K562 (cell line): ENCODE measurements at regions not wholly inside any gene's neighbourhood (a gene's known extent, or its start where the extent isn't known, plus 50 kb on each side); places are given as distances from the start of the nearest gene placed in this dataset.

Source experiments
- ATAC-seq: fragments of 200-7000 bp; cut with Tn5 transposase; 3 replicates; pipeline ENCODE4 v1.9.1; 2020; ENCODE audit warnings: moderate library complexity
- BruUV-seq: library from RNA; stranded (reverse); fragments of 400-500 nt; replicated peaks from 2 replicates; lab custom pipeline; 2021; lab: Mats Ljungman, UMichigan
- CTCF ChIA-PET: fragments of 300-600 bp; formaldehyde crosslinking; extraction: SDS; loops from one replicate; lab custom pipeline; 2021; ENCODE audit warnings: low intra/inter-chr PET ratio; lab: Yijun Ruan, JAX
- POLR2A ChIA-PET: fragments of 300-600, 350-650 bp; sonication (Branson Sonifier 250); formaldehyde crosslinking; extraction: SDS; loops from one replicate; lab custom pipeline; 2021; ENCODE audit warnings: antibody characterized with exemption, inconsistent platforms; lab: Yijun Ruan, JAX
- DNase-seq, 4 experiments: peaks; one replicate each; pipeline versions ENCODE4 v3.0.0 to v3.0.0-alpha.2; 2011 to 2018; ENCODE audit warnings: low spot score in 3 of 4, mixed read lengths in 3 of 4; ENCODE audit errors: extremely low read depth in 1 of 4
- FAIRE-seq: peaks from 2 replicates; lab custom pipeline; 2011; peaks lifted over from hg19 to GRCh38; lab: Jason Lieb, UNC
- H2AFZ ChIP-seq: 2 replicates; pipeline ENCODE4 v1.6.0; 2011; ENCODE audit warnings: low read depth, low read length, control low read depth, inconsistent platforms
- H3K27ac ChIP-seq: fragments of 200-600 bp; 3 replicates; pipeline ENCODE4 v1.8.0; 2011; ENCODE audit warnings: low read depth, mild to moderate bottlenecking, control low read depth, inconsistent platforms, low read length, moderate library complexity, mixed read lengths; ENCODE audit errors: extremely low read depth
- H3K27me3 ChIP-seq, 2 experiments: fragments of 300-600 bp in 1 of 2; 2 replicates in 1 of 2; 3 replicates in 1 of 2; pipeline versions ENCODE4 v1.6.0 to v1.8.0; 2011; ENCODE audit warnings: inconsistent platforms in 2 of 2, low read length in 2 of 2, mild to moderate bottlenecking in 1 of 2, mixed read lengths in 1 of 2, moderate library complexity in 1 of 2; ENCODE audit not compliant: control insufficient read depth in 2 of 2, insufficient read depth in 2 of 2
- H3K36me3 ChIP-seq: fragments of 300-600 bp; 3 replicates; pipeline ENCODE4 v1.8.0; 2011; ENCODE audit warnings: mild to moderate bottlenecking, low read length, inconsistent platforms; ENCODE audit not compliant: control insufficient read depth, insufficient read depth
- H3K4me1 ChIP-seq, 2 experiments: fragments of 200-600 bp in 1 of 2; replicated peaks in 1 of 2; 2 replicates in 1 of 2; 3 replicates in 1 of 2; pipeline versions ENCODE4 v1.5.1 to v1.8.0; 2011; ENCODE audit warnings: inconsistent platforms in 2 of 2, low read length in 2 of 2, mild to moderate bottlenecking in 1 of 2, mixed read lengths in 1 of 2, moderate library complexity in 1 of 2; ENCODE audit not compliant: control insufficient read depth in 2 of 2, insufficient read depth in 2 of 2
- H3K4me2 ChIP-seq: 2 replicates; pipeline ENCODE4 v1.6.1; 2011; ENCODE audit warnings: low read length, control low read depth, inconsistent platforms, mixed read lengths; ENCODE audit not compliant: insufficient read depth
- H3K4me3 ChIP-seq: fragments of 200-600 bp; sonication (generic), shearing (Covaris generic); 2 replicates; pipeline ENCODE4 v1.5.1; 2016; ENCODE audit warnings: control low read depth, inconsistent platforms
- H3K79me2 ChIP-seq: fragments of 200-600 bp; 3 replicates; pipeline ENCODE4 v1.8.0; 2011; ENCODE audit warnings: low read length, inconsistent platforms; ENCODE audit not compliant: control insufficient read depth, insufficient read depth
- H3K9ac ChIP-seq, 2 experiments: 2 replicates each; pipeline versions ENCODE4 v1.6.0 to v1.6.1; 2011; ENCODE audit warnings: low read depth in 2 of 2, low read length in 2 of 2, control low read depth in 1 of 2, inconsistent platforms in 1 of 2, mild to moderate bottlenecking in 1 of 2, mixed read lengths in 1 of 2; ENCODE audit not compliant: insufficient read depth in 1 of 2
- H3K9me1 ChIP-seq: one replicate; pipeline ENCODE4 v1.6.0; 2011; ENCODE audit warnings: inconsistent platforms, mild to moderate bottlenecking, low read length, moderate library complexity; ENCODE audit not compliant: control insufficient read depth, insufficient read depth
- H3K9me3 ChIP-seq: replicated peaks from 2 replicates; pipeline ENCODE4 v1.5.1; 2011; ENCODE audit warnings: low read depth, low read length, inconsistent platforms; ENCODE audit not compliant: control insufficient read depth, insufficient read depth
- H4K20me1 ChIP-seq: replicated peaks from 2 replicates; pipeline ENCODE4 v1.6.1; 2011; ENCODE audit warnings: low read length, inconsistent platforms, mixed read lengths; ENCODE audit not compliant: control insufficient read depth, insufficient read depth
- BMI1 ChIP-seq: fragments of 150-350 bp; IDR thresholded peaks from 2 replicates; pipeline ENCODE4 v1.6.1; 2014; ENCODE audit warnings: low read length
- CHCHD3 ChIP-seq: fragments of 250-450 bp; sonication (Bioruptor Pico); IDR thresholded peaks from 2 replicates; pipeline ENCODE4 v2.1.2; 2022; ENCODE audit warnings: mild to moderate bottlenecking
- CXXC5 ChIP-seq: fragments of 250-450 bp; sonication (Bioruptor Pico); IDR thresholded peaks from 2 replicates; pipeline ENCODE4 v1.8.0; 2022; ENCODE audit warnings: inconsistent platforms, mild to moderate bottlenecking, moderate library complexity
- HDAC2 ChIP-seq: fragments of 450-650 bp; IDR thresholded peaks from 2 replicates; pipeline ENCODE4 v1.6.1; 2016; ENCODE audit warnings: mild to moderate bottlenecking
- KLF10 ChIP-seq: fragments of 250-450 bp; sonication (Bioruptor Pico); IDR thresholded peaks from 2 replicates; pipeline ENCODE4 v1.6.1; 2021; ENCODE audit warnings: matching md5 sums
- MAFG ChIP-seq: fragments of 450-650 bp; conservative IDR thresholded peaks from 2 replicates; pipeline ENCODE4 v1.6.1; 2016; ENCODE audit warnings: missing genetic modification characterization, missing compliant biosample characterization
- MECOM ChIP-seq: fragments of 250-450 bp; sonication (Bioruptor Pico); IDR thresholded peaks from 2 replicates; pipeline ENCODE4 v1.8.0; 2022; ENCODE audit warnings: inconsistent platforms
- SIX5 ChIP-seq, 2 experiments: IDR thresholded peaks; 2 replicates each; pipeline ENCODE4 v1.6.1; 2011; ENCODE audit warnings: low read length in 2 of 2, borderline replicate concordance in 1 of 2, low read depth in 1 of 2, mild to moderate bottlenecking in 1 of 2, moderate library complexity in 1 of 2; ENCODE audit not compliant: insufficient read depth in 1 of 2
- SMARCC2 ChIP-seq: fragments of 450-650 bp; IDR thresholded peaks from 2 replicates; pipeline ENCODE4 v1.6.1; 2017; ENCODE audit warnings: antibody characterized with exemption, moderate library complexity, mild to moderate bottlenecking, low read depth
- ZEB2 ChIP-seq: fragments of 450-650 bp; IDR thresholded peaks from 2 replicates; pipeline ENCODE4 v1.6.1; 2016
- ZFX ChIP-seq: sonication (generic); formaldehyde crosslinking; IDR thresholded peaks from 2 replicates; pipeline ENCODE4 v1.8.0; 2022; ENCODE audit warnings: mild to moderate bottlenecking, missing genetic modification reagents, moderate library complexity
- ZNF184 ChIP-seq: sonication (generic); formaldehyde crosslinking; IDR thresholded peaks from 2 replicates; pipeline ENCODE4 v1.5.0; 2020; ENCODE audit warnings: missing genetic modification reagents
- ZNF239 ChIP-seq: fragments of 250-450 bp; sonication (Bioruptor Pico); IDR thresholded peaks from 2 replicates; pipeline ENCODE4 v1.4.0; 2020; ENCODE audit warnings: mild to moderate bottlenecking
- ZNF551 ChIP-seq: fragments of 250-450 bp; sonication (Bioruptor Pico); IDR thresholded peaks from 2 replicates; pipeline ENCODE4 v1.5.0; 2021; ENCODE audit warnings: mild to moderate bottlenecking, moderate library complexity
- ZSCAN32 ChIP-seq: fragments of 450-650 bp; formaldehyde crosslinking; IDR thresholded peaks from 2 replicates; pipeline ENCODE4 v1.4.0; 2020; ENCODE audit warnings: mild to moderate bottlenecking, moderate library complexity
- ZZZ3 ChIP-seq: fragments of 450-650 bp; IDR thresholded peaks from 2 replicates; pipeline ENCODE4 v1.6.1; 2016; ENCODE audit warnings: antibody characterized with exemption, mild to moderate bottlenecking, moderate library complexity
- WGBS: fragments of 100-300 bp; shearing (Covaris generic); methylation state at CpG from one replicate; pipeline ENCODE4 v1.1.6; 2016; ENCODE audit warnings: low coverage, mixed read lengths; ENCODE audit not compliant: insufficient coverage; ENCODE audit errors: missing lambda C conversion rate; 5-methylcytosine and 5-hydroxymethylcytosine counted together
- in situ Hi-C: fragments of 300-500 bp; cut with MboI; formaldehyde crosslinking; loops from 4 replicates; pipeline ENCODE4 v1.15.0; 2018; ENCODE audit warnings: inconsistent platforms, mixed read lengths
- intact Hi-C: fragments of 100-400 bp; cut with micrococcal nuclease; formaldehyde crosslinking; loops from 2 replicates; pipeline ENCODE4 v1.14.2; 2022
- TF ChIP-seq, protein P1 (sequence below): fragments of 250-450 bp; sonication (Bioruptor Pico); IDR thresholded peaks from 2 replicates; pipeline ENCODE4 v1.5.0; 2020; ENCODE audit warnings: mild to moderate bottlenecking
- TF ChIP-seq, protein P2 (sequence below): fragments of 250-450 bp; sonication (Bioruptor Pico); IDR thresholded peaks from 2 replicates; pipeline ENCODE4 v1.8.0; 2022; ENCODE audit warnings: inconsistent platforms, mild to moderate bottlenecking, moderate library complexity, borderline replicate concordance
- TF ChIP-seq, protein P3 (sequence below): sonication (generic); formaldehyde crosslinking; IDR thresholded peaks from 2 replicates; pipeline ENCODE4 v1.8.0; 2022; ENCODE audit warnings: missing genetic modification reagents, mild to moderate bottlenecking, borderline replicate concordance

DNA sequence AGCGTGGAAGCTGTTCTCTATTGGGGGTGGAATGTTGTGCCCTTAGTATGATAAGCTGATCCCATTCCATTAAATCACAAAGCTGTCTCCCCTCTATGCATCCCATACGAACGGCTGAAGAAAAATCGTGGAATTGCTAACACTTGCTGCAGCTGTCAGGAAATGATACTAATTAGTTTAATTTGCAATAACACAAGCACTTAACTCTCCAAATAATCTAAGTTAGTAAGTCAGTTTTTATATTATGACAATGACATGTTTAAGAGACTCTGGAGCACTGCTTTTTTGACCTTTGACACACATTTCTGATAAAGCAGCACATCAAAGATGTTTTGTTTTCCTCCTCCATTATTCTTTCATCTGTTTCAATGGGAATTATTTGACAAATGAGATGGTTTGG, 123.7 kb upstream of the SATB2 start:
- no peaks in the 10 kb centered on the region for H3K9me3 ChIP-seq
- no peak overlapping the region for H3K4me2 ChIP-seq
- in situ Hi-C loops, result no loop called here
- 3% methylated on average over 4 of the region's 4 CpGs for WGBS
- POLR2A ChIA-PET, result interaction anchor here (0.5 to 1.0 kb wide), 3 partner anchors 12 to 682 kb away, joined by 3 read pairs; no protein-coding TSS in a partner anchor
- no peaks in the 10 kb centered on the region; a peak in 2 of 5 replicates for H3K27me3 ChIP-seq
- H2AFZ ChIP-seq, result no peak overlapping the region
- DNase-seq, result no peak
- CTCF ChIA-PET, result no interaction called here
- no peak overlapping the region for H3K27ac ChIP-seq
- TF ChIP-seq ZNF239 (CRISPR knock-in tag) (no peak), BMI1 (no peak), HDAC2 (no peak), CHCHD3 (CRISPR knock-in tag) (no peak), MAFG (tag) (no peak), SMARCC2 (no peak), KLF10 (CRISPR knock-in tag) (no peak), MECOM (CRISPR knock-in tag) (no peak), SIX5 (IDR thresholded peaks at IDR 0.05; ENCODE audit: borderline replicate concordance in 1 of 2, insufficient read depth in 1 of 2, low read depth in 1 of 2, low read length in 2 of 2) (no peak), ZNF184 (no peak), ZEB2 (no peak), ZZZ3 (no peak), ZNF551 (CRISPR knock-in tag) (no peak), ZSCAN32 (no peak), CXXC5 (CRISPR knock-in tag) (no peak), ZFX (no peak)
- TF ChIP-seq, protein P1, sequence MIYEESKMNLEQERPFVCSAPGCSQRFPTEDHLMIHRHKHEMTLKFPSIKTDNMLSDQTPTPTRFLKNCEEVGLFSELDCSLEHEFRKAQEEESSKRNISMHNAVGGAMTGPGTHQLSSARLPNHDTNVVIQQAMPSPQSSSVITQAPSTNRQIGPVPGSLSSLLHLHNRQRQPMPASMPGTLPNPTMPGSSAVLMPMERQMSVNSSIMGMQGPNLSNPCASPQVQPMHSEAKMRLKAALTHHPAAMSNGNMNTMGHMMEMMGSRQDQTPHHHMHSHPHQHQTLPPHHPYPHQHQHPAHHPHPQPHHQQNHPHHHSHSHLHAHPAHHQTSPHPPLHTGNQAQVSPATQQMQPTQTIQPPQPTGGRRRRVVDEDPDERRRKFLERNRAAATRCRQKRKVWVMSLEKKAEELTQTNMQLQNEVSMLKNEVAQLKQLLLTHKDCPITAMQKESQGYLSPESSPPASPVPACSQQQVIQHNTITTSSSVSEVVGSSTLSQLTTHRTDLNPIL (CRISPR knock-in tag), result no peak
- TF ChIP-seq, protein P2, sequence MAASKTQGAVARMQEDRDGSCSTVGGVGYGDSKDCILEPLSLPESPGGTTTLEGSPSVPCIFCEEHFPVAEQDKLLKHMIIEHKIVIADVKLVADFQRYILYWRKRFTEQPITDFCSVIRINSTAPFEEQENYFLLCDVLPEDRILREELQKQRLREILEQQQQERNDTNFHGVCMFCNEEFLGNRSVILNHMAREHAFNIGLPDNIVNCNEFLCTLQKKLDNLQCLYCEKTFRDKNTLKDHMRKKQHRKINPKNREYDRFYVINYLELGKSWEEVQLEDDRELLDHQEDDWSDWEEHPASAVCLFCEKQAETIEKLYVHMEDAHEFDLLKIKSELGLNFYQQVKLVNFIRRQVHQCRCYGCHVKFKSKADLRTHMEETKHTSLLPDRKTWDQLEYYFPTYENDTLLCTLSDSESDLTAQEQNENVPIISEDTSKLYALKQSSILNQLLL, result no peak
- TF ChIP-seq, protein P3, sequence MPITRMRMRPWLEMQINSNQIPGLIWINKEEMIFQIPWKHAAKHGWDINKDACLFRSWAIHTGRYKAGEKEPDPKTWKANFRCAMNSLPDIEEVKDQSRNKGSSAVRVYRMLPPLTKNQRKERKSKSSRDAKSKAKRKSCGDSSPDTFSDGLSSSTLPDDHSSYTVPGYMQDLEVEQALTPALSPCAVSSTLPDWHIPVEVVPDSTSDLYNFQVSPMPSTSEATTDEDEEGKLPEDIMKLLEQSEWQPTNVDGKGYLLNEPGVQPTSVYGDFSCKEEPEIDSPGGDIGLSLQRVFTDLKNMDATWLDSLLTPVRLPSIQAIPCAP (CRISPR knock-in tag), result no peak
- H4K20me1 ChIP-seq, result no peaks in the 10 kb centered on the region
- FAIRE-seq, result no peak
- no peaks in the 10 kb centered on the region for H3K9me1 ChIP-seq
- no peak overlapping the region for H3K4me3 ChIP-seq
- no peak for ATAC-seq
- H3K36me3 ChIP-seq, result no peaks in the 10 kb centered on the region
- no TSS peak for BruUV-seq
- no peak overlapping the region for H3K9ac ChIP-seq
- intact Hi-C loops, result no loop called here
- H3K79me2 ChIP-seq, result no peaks in the 10 kb centered on the region
- H3K4me1 ChIP-seq, result no peaks in the 10 kb centered on the region
